RPMI7951 (cell line): ENCODE measurements at regions not wholly inside any gene's neighbourhood (a gene's known extent, or its start where the extent isn't known, plus 50 kb on each side); places are given as distances from the start of the nearest gene placed in this dataset.

Experiments
- DNase-seq: peaks from one replicate; pipeline ENCODE4 v3.0.0-alpha.2; 2012; ENCODE audit warnings: low read depth

- no peak for DNase-seq
Measured at GRCh38 chr2:49255409-49255971, 101.2 kb upstream of the FSHR start.

DNA sequence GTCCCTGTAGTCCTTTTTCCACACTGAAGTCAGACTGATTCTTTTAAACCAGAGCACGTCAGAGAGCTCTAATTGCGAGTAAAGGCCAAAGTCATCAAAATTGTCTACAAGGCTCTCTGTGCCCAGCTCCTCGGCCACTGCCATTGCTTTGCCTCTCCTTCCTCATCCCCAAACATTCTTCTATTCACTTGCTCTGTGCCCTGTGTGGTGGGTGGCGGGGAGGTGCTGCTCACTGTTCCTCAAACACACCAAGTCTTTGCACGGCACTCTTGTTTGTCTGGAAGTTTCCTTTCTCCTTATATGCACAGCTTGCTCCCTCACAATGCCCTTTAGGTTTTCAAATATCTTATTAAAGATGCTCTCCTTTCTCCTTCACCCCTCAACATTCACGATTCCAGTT lies 100.1 kb upstream of the FSHR start:
- no peak for DNase-seq

- DNase-seq: peak; percentile 53
Measured at GRCh38 chr2:49251766-49252165, 97.5 kb upstream of the FSHR start.

DNA sequence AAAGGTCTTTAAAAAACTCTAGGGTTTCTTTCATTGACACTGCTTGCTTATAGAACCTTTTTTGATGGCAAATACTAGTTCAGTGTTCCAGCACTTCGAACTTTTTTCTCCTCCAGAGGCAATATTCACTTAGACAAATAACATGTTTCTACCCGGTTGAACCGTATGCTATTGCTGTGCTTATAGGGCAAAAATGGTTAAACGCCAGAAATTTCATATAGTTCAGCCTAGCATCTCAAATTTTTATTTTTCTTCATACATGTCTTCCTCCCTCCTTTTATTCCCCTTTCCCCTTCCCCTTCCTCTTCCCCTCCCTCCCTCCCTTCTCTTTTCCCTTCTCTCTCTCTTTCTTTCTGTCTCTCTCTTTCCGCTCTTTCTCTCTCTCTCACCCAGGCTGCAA lies 96.9 kb upstream of the FSHR start:
- no peak for DNase-seq

DNA sequence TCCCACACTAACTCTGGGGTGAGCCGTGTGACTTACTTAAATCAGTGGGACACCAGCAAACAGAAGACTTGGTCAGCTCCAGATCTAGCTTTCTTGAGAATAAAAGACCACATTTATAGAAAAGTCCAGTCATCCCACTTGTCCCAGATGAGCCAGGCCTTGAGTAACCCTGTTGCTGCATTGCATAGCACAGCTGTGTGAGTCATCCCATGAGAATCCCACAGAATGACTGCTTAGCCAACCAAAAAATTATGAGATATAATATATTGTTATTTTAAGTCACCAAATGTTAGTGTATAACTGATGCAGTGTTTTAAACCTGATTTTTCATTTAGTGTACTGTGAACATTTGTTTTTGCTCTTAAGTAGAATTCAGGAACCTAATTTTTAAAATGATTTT lies 94.2 kb upstream of the FSHR start:
- DNase-seq: peak; percentile 75

GRCh38 chr2:49241991-49242390 lies 87.7 kb upstream of the FSHR start:
- DNase-seq: no peak

- no peak for DNase-seq
Measured at GRCh38 chr2:49241501-49241900, 87.2 kb upstream of the FSHR start.

- DNase-seq: peak; percentile 15
Measured at GRCh38 chr2:49240608-49241007, 86.3 kb upstream of the FSHR start.

GRCh38 chr2:49238604-49238960 lies 84.3 kb upstream of the FSHR start:
- DNase-seq: no peak

- no peak for DNase-seq
Measured at GRCh38 chr2:49237867-49238603, 83.7 kb upstream of the FSHR start.

GRCh38 chr2:49236316-49236715 lies 82.0 kb upstream of the FSHR start:
- DNase-seq: no peak

- no peak for DNase-seq
Measured at GRCh38 chr2:49226360-49226759, 72.0 kb upstream of the FSHR start.

DNA sequence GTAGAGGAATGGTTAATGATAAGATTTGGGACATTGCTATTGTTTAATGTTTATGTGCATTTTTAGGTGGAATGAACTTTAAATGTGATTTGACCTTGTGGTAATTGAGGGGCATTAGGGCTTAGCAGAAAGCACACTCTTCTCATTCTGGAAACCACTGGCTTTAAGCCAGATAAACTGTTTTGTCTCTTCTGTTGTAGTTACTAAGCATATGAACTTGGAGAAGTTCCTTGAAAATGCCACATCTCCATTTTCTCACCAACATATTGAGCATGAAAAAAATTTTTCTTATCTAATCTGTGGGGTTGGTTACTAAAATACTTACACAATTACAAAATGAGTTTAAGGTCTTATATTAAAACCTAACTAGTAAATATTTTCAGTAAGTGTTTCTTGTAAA lies 70.8 kb upstream of the FSHR start:
- no peak for DNase-seq

GRCh38 chr2:49224426-49225010 lies 70.2 kb upstream of the FSHR start:
- no peak for DNase-seq

- no peak for DNase-seq
Measured at GRCh38 chr2:49222975-49223528, 68.7 kb upstream of the FSHR start.

GRCh38 chr2:49219741-49220140 lies 65.4 kb upstream of the FSHR start:
- DNase-seq: no peak

DNA sequence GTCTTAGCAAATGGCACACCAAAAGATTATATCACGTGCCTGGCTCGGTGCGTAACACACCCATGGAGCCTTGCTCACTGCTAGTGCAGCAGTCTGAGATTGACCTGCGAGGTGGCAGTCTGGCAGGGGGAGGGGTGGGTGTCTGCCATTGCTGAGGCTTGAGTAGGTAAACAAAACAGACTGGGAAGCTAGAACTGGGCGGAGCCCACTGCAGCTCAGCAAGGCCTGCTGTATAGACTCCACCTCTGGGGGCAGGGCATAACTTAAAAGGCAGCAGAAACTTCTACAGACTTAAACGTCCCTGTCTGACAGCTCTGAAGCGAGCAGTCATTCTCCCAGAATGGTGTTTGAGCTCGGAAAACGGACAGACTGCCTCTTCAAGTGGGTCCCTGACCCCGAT lies 55.9 kb upstream of the FSHR start:
- DNase-seq: no peak

- DNase-seq: no peak
Measured at GRCh38 chr2:49207204-49207603, 52.9 kb upstream of the FSHR start.
